GM18867 (cell line): ENCODE measurements at regions not wholly inside any gene's neighbourhood (a gene's known extent, or its start where the extent isn't known, plus 50 kb on each side); places are given as distances from the start of the nearest gene placed in this dataset.

ENCODE experiments used
- ATAC-seq: cut with Tn5 transposase; IDR thresholded peaks from one replicate; pipeline ENCODE4 v1.9.1; 2021; ENCODE audit warnings: mild to moderate bottlenecking, moderate library complexity; ENCODE audit not compliant: unreplicated experiment

- no peak for ATAC-seq
Observed at GRCh38 chr3:162096874-162097273, 600.3 kb downstream of the OTOL1 start.

DNA sequence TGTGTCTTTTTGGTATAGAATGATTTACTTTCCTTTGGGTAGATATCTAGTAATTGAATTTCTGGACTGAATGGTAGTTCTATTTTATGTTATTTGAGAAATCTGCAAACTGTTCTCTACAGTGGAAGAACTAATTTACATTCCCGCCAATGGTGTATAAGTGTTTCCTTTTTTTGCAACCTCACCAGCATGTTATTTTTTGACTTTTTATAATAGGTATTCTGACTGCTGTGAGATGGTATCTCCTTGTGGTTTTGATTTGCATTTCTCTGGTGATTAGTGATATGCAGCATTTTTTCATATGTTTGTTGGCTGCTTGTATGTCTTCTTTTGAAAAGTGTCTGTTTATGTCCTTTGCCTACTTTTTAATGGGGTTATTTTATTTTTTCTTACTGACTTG, 607.2 kb downstream of the OTOL1 start:
- no peak for ATAC-seq

DNA sequence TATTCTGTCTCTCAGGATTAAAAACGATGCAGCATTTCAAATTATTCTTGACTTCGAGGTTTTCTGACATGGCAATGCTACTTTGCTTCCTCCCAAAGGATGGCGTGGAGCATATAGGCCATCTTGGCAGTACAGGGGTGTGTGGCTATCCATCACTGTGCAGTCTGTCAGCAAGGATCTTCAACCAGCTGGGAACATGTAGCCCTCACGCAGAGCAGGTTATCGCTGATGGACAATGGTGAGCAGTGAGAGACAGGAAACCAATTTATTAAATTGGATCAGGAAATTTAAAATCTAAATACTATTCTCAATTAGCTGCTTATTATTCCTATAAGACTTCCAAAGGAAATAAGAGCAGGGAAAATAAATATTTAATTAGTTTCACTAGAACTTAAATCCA, 615.3 kb downstream of the OTOL1 start:
- no peak for ATAC-seq

DNA sequence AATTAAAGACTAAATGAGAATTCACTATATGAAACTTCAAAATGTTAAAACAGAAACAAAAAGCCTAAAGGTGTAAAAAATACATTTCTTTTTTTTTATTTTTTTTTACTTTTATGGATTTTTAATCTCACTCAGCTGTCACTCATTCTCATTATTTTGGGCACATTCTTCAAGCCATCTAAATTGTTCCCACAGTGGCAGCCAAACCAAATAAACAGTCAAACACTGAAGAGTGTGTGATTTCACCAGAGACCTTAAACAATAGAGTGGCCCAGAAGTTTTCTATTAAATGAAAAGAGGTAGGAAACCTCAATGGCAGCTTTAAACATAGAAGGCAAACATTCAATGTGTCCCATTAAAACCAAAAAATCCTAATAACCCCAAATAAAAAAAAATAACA, 616.1 kb downstream of the OTOL1 start:
- ATAC-seq: no peak

DNA sequence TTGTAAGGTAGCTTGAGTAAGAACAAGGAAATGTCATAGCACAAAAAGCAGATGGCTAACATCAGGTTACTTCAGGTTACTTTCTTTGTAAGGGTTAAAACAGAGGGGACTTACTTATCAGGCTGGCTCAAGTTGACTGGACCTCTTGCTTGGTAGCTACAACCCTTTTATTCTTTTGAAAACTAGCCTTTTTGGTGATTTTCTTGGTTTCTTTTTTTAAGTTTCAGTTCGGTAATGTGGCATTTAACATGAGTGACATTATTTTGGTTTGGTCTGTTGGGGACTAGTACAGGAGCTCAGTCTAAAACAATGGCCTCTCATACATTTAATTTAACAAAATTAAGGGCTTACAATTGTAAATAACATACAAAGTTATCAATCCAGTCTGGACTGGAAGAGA, 621.4 kb downstream of the OTOL1 start:
- peak; percentile 70 for ATAC-seq

- ATAC-seq: no peak
Observed at GRCh38 chr3:162119651-162120050, 623.0 kb downstream of the OTOL1 start.

- no peak for ATAC-seq
Observed at GRCh38 chr3:162122405-162122804, 625.8 kb downstream of the OTOL1 start.

GRCh38 chr3:162125790-162126189, 629.2 kb downstream of the OTOL1 start:
- no peak for ATAC-seq

DNA sequence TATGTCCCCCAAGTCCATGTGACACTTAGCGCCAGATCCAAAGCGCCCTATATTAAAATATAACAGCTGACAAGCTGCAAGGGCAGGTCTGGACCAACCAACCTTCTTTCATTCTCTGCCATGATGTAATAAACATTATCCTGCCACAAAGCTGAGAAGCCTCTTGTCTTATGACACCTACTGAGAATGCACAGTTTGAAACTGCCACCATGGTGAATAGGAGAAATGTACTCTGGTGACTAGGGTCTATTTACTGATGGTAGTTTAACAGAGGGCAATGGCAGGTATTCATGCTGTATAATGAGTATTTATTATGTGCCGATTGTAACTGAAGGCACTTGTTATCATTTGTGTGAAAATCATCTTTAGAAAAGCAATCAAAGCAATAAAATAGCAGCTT, 634.0 kb downstream of the OTOL1 start:
- no peak for ATAC-seq

DNA sequence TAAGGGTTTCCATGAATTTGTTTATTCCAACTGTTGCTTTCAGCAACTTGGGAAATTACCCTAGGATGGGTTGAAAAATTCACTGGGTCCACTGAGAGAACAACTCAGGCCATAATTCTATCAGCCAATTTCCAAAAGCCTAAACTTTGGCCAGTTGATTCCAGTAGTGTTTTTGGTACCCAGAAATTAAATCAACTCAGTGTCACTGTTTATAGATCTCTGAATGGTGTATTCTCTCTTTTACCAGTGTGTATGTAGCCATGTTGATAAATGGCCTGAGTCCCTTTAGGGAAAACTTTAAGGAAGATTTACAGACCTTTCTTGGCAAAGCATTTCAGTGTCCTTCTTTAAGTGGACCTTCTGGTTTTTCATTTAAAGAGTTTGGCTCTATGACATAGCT, 636.4 kb downstream of the OTOL1 start:
- no peak for ATAC-seq

- peak; percentile 52 for ATAC-seq
Observed at GRCh38 chr3:162134571-162134970, 638.0 kb downstream of the OTOL1 start.

- no peak for ATAC-seq
Observed at GRCh38 chr3:162136136-162136535, 639.5 kb downstream of the OTOL1 start.

DNA sequence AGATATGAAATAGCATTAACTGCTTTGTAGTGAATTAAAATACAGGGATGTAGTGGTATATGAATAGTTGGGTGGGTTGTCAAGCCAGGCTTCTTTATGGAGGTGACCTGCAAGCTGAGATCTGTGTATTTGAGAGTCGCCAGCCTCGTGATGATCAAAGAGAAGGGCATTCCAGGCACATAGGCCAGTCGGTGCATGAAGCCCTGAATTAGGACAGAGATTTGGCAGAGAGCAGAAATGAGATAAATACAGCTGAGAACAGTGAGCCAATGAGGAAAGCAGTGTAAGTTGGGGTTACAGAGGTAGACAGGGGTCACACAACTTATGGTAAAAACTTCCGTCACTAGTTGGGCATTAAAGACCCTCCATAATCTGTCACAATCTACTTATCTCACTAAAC, 641.9 kb downstream of the OTOL1 start:
- no peak for ATAC-seq

DNA sequence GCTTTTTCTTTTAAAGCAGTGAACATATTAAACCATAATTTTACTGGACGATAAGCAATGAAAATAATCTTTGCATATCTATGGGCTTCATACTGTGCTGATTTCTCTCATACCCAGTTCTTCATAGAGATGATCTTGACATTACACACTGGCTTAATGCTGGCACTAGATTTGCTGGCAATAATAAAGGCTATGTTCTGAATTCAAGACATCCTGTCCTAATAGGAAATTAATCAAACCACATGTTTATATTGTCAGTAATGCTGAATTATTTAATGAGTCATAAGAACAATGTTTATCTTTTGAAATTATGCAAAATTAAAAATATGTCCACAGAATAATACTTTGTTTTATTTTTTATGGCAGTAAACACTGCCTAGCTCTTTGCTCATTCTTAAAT, 643.2 kb downstream of the OTOL1 start:
- no peak for ATAC-seq

DNA sequence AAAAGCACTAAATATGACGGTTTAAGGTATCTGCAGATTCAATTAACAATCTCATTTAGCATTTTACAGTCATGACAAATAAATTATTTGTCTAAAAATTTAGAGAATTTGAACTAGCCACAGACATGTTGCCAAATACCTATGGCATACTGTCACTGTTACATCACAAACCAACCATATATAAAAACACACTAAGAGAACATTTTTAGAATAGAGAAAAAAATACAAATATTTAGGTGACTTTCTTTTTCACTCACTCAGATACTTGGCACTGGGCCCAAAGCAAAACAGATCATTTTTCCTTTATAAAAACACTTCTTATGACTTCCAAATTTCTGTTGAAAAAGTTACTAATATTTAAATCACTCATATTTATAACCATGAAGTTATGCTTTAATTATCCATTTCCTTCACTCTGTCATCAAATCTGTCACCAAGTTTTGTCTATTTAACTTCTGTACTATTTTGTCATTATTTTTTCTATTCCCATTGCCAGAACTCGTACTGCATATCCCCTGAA, 644.7 kb downstream of the OTOL1 start:
- no peak for ATAC-seq

- no peak for ATAC-seq
Observed at GRCh38 chr3:162142511-162142910, 645.9 kb downstream of the OTOL1 start.

- ATAC-seq: no peak
Observed at GRCh38 chr3:162143180-162143579, 646.6 kb downstream of the OTOL1 start.

DNA sequence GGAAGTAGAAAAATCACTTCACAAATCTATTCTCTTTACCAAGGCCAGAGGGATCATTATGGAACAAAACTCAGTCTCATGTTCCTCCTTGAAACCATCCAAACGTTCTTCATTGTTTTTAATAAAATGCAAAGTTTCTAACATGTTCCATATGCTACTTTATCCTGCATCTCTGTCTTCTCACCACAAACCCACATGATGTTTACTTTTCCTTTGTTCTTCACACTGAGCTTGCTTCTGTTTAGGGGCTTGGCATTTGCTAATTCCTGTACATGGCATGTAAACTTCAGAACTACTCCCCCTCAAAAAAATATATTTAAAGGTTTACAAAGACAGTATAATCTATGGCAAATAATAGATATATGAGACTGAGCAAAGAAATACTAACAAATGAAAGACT, 651.4 kb downstream of the OTOL1 start:
- ATAC-seq: no peak

GRCh38 chr3:162150790-162151189, 654.2 kb downstream of the OTOL1 start:
- no peak for ATAC-seq

DNA sequence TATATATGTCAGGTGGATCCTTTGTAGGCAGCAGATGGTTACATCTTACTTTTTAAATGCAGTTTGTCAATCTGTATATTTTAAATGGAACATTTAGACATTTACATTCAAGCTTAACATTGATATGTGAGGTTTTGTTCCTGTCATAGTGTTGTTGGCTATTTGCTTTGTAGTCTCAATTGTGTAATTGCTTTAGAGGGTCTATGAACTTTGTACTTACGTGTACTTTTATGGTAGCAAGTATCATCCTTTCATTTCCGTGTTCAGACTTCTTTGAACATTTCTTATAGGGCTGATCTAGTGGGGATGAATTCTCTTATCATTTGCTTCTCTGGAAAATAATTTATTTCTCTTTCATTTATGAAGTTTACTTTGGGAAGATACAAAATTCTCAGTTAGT, 656.0 kb downstream of the OTOL1 start:
- ATAC-seq: no peak

GRCh38 chr3:162161595-162161994, 665.0 kb downstream of the OTOL1 start:
- ATAC-seq: no peak

DNA sequence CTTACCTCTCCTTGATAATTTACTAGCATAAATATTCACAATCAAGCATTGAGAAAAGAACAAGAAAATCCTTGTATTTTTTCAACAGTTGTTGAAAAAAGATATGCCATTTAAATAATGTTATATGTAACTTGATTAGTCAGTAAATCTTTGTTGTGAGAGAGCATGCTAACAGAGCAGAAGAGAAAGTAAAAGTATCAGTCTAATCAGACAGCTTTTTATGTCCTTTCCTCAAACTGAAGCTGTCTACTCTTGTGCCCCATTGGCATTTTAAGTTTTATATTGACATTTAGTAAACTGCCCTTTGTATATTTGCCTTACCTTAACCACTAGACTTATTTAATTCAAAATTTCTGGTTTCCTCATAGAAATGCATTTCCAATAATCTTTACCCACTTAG, 668.7 kb downstream of the OTOL1 start:
- peak; percentile 81 for ATAC-seq

GRCh38 chr3:162166543-162166942, 669.9 kb downstream of the OTOL1 start:
- no peak for ATAC-seq

DNA sequence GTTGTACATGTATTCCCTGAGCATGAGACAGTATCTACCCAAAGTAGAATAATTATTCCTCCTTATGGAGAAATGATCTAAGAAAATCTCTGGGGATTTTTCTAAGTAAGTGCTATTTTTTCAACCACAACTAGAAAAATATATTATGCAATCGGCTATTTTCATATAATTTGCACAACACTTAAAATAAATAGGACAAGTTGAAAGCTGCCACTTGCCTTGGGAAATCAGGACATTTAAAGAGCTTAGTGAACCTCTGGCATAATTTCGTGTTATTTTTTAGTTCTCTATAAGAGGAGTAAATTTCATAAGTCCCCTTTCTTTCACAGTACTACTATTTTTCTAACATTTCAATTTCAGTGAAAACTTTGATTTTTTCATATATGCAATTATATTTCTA, 672.1 kb downstream of the OTOL1 start:
- no peak for ATAC-seq
